HG03108 (cell line): ENCODE measurements at regions not wholly inside any gene's neighbourhood (a gene's known extent, or its start where the extent isn't known, plus 50 kb on each side); places are given as distances from the start of the nearest gene placed in this dataset.
"Not testable (repeated sequence)": the region's sequence is repeated elsewhere in the genome, so short reads cannot be mapped to it uniquely, and the experiment has no call there.

Source experiments
- ATAC-seq: cut with Tn5 transposase; IDR thresholded peaks from one replicate; pipeline ENCODE4 v1.9.1; 2021; ENCODE audit warnings: moderate library complexity; ENCODE audit not compliant: unreplicated experiment

- ATAC-seq = no peak
Measured at GRCh38 chr6:168194732-168195567, 115.9 kb upstream of the FRMD1 start.

GRCh38 chr6:168193816-168194721 lies 115.1 kb upstream of the FRMD1 start:
- ATAC-seq = no peak

GRCh38 chr6:168192901-168193815 lies 114.1 kb upstream of the FRMD1 start:
- ATAC-seq = no peak

- no peak for ATAC-seq
Measured at GRCh38 chr6:168192195-168192900, 113.3 kb upstream of the FRMD1 start.

- ATAC-seq = no peak
Measured at GRCh38 chr6:168190646-168191443, 111.8 kb upstream of the FRMD1 start.

GRCh38 chr6:168190014-168190405 lies 111.0 kb upstream of the FRMD1 start:
- ATAC-seq = no peak

GRCh38 chr6:168189200-168190013 lies 110.4 kb upstream of the FRMD1 start:
- no peak for ATAC-seq

GRCh38 chr6:168188369-168189199 lies 109.6 kb upstream of the FRMD1 start:
- ATAC-seq = no peak

GRCh38 chr6:168186438-168186837 lies 107.4 kb upstream of the FRMD1 start:
- ATAC-seq = no peak

- not testable (repeated sequence) for ATAC-seq
Measured at GRCh38 chr6:168186018-168186417, 107.0 kb upstream of the FRMD1 start.

GRCh38 chr6:168184701-168185100 lies 105.7 kb upstream of the FRMD1 start:
- ATAC-seq = no peak

GRCh38 chr6:168183613-168183970 lies 104.6 kb upstream of the FRMD1 start:
- ATAC-seq = no peak

GRCh38 chr6:168182908-168183612 lies 104.0 kb upstream of the FRMD1 start:
- no peak for ATAC-seq

GRCh38 chr6:168182366-168182765 lies 103.4 kb upstream of the FRMD1 start:
- ATAC-seq = no peak

GRCh38 chr6:168181876-168182275 lies 102.9 kb upstream of the FRMD1 start:
- ATAC-seq = no peak

- no peak for ATAC-seq
Measured at GRCh38 chr6:168181316-168181715, 102.3 kb upstream of the FRMD1 start.

GRCh38 chr6:168180548-168181011 lies 101.6 kb upstream of the FRMD1 start:
- peak; percentile 42 for ATAC-seq
